T-helper 1 cell treated with Interleukin-12 subunit alpha and Interleukin-12 subunit beta and Interleukin-4 antibody, amounts not matched to agents 30 μg/mL and 1 μg/mL, for 36 hours (primary cell): ENCODE measurements at regions not wholly inside any gene's neighbourhood (a gene's known extent, or its start where the extent isn't known, plus 50 kb on each side); places are given as distances from the start of the nearest gene placed in this dataset.

Source experiments
- H3K27ac Mint-ChIP-seq: one replicate; pipeline ENCODE4 v1.8.0; 2021; ENCODE audit warnings: mild to moderate bottlenecking, mixed read lengths
- H3K27me3 Mint-ChIP-seq: one replicate; pipeline ENCODE4 v1.8.0; 2021; ENCODE audit warnings: low read depth, mixed read lengths
- H3K36me3 Mint-ChIP-seq: one replicate; pipeline ENCODE4 v1.8.0; 2021; ENCODE audit warnings: low read depth, mixed read lengths
- H3K4me1 Mint-ChIP-seq: one replicate; pipeline ENCODE4 v1.8.0; 2021; ENCODE audit warnings: low read depth, mixed read lengths
- H3K4me3 Mint-ChIP-seq: one replicate; pipeline ENCODE4 v1.8.0; 2021; ENCODE audit warnings: mild to moderate bottlenecking, moderate library complexity, mixed read lengths
- H3K9me3 Mint-ChIP-seq: one replicate; pipeline ENCODE4 v1.8.0; 2021; ENCODE audit warnings: mixed read lengths

DNA sequence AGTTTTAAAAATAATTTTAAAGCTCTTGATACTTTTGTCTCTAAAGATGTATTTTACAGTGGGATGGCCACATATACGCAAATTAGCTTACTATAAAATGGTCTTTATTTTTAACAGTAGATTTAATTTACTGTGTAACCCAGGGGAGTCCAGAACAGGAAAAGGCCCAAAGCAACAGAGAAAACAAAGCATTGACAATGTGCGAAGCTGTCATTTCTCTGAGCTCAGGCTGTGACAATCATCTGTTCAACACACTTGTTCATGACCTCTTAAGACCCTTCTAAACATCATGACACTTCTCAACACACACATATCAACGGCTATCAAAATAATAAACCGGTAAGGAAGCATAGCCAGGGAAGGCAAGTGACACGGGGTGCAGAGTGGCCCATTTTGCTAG, 499.6 kb upstream of the MPDZ start:
- no peaks in the 10 kb centered on the region for H3K4me1 Mint-ChIP-seq
- H3K27ac Mint-ChIP-seq, result no peak overlapping the region
- no peak overlapping the region for H3K4me3 Mint-ChIP-seq
- H3K36me3 Mint-ChIP-seq, result no peaks in the 10 kb centered on the region
- H3K27me3 Mint-ChIP-seq, result no peaks in the 10 kb centered on the region
- peaks cover 10% of the 10 kb centered on the region for H3K9me3 Mint-ChIP-seq

DNA sequence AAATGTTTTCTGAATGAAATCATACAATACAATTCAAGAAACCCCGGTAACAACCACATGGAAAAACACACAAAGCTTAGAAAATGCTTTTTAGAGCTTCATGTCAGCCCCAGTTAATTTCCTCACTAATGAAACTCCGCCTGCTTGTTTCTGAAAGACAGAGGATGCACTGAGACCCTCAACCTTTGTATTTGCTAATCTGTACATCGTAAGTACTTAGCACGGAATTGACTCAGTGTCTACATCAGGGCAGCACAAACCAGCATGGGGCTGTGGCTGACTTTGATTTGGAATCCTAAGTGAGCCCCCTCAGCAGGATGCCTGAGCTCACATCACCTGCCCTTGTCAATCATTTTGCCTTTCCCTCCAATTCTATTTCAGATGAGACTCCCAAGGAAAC, 499.1 kb upstream of the MPDZ start:
- H3K4me3 Mint-ChIP-seq, result no peak overlapping the region
- no peaks in the 10 kb centered on the region for H3K36me3 Mint-ChIP-seq
- H3K27ac Mint-ChIP-seq, result no peak overlapping the region
- no peaks in the 10 kb centered on the region for H3K4me1 Mint-ChIP-seq
- peaks cover 10% of the 10 kb centered on the region for H3K9me3 Mint-ChIP-seq
- H3K27me3 Mint-ChIP-seq, result no peaks in the 10 kb centered on the region

DNA sequence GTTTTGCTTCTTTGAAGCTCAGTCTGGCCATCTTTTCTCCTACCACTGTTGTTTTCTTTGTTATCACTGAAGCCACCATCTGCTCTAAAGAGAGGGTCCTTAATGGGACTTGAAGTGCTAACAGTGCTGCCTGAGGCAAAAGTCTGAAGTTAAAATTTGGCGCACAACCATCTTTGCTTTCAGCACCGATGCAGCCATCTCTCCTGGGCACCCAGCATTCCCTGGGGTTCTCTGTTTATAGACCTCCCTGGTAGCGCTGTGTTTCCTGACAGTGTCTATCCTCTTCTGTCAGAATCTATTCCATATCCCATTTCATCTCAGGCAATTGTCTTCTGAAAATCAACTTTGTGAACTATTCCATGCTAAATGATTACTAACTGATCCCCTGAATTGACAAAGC, 491.5 kb upstream of the MPDZ start:
- no peak overlapping the region for H3K4me3 Mint-ChIP-seq
- H3K9me3 Mint-ChIP-seq, result peaks cover 6% of the 10 kb centered on the region
- H3K27ac Mint-ChIP-seq, result no peak overlapping the region
- no peaks in the 10 kb centered on the region for H3K4me1 Mint-ChIP-seq
- no peaks in the 10 kb centered on the region for H3K36me3 Mint-ChIP-seq
- H3K27me3 Mint-ChIP-seq, result no peaks in the 10 kb centered on the region

DNA sequence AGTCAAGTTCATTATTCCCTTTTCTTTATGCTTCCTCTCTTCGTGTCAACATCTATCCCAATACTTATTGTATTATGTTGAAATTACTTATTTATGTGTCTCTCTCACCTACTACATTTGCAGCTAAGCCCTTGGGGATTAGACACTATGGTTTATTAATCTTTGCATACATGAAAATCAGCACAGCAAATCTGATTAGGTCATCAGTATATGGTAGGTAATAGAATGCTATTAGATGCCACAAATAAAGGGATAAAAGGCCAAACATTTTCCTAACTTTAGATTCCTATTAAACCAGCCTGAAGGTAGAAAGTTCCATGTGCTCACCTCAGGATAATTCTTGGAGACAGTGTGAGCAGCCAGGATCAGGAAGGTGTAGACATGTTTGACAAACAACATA, 490.1 kb upstream of the MPDZ start:
- H3K27me3 Mint-ChIP-seq, result no peaks in the 10 kb centered on the region
- no peak overlapping the region for H3K4me3 Mint-ChIP-seq
- no peaks in the 10 kb centered on the region for H3K36me3 Mint-ChIP-seq
- H3K27ac Mint-ChIP-seq, result no peak overlapping the region
- no peaks in the 10 kb centered on the region for H3K4me1 Mint-ChIP-seq
- H3K9me3 Mint-ChIP-seq, result peaks cover 6% of the 10 kb centered on the region

DNA sequence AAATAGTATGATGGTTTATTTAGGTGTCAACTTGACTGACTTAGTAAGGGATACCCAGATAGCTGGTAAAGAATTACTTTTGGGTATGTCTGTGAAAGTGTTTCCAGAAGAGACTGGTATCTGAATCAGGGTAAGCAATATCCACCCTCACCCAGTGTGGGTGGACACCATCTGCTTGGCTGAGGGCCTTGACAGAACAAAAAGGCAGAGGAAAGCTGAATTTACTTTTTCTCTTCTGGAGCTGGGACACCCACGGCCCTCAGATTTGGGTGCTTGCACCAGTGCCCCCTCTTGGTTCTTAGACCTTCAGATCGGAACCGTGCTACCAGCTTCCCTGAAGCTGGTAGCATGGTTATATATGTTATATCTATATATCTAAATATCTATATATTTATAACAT, 489.5 kb upstream of the MPDZ start:
- Mint-ChIP-seq H3K9me3 (no peaks in the 10 kb centered on the region), H3K27ac (no peak overlapping the region), H3K36me3 (no peaks in the 10 kb centered on the region), H3K4me1 (no peaks in the 10 kb centered on the region), H3K27me3 (no peaks in the 10 kb centered on the region), H3K4me3 (no peak overlapping the region)

DNA sequence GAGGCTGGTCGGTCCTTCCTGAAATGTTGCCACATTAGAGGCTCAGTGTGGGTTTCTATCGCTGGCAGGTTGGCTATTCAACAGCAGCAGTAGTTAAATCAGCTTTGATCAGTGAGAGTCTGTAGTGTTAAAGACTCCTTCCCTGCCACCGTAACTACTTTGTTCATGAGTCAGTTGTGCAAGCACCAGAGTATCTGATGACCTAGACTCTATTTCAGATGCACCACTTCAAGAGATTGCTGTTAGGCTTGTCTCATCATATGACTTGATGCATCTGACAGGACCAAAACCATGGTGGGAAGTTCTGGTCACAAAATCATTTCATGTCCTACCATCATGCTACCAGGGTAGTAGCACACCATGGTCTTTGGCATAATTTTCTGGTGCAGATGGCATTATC, 482.7 kb upstream of the MPDZ start:
- no peaks in the 10 kb centered on the region for H3K27me3 Mint-ChIP-seq

DNA sequence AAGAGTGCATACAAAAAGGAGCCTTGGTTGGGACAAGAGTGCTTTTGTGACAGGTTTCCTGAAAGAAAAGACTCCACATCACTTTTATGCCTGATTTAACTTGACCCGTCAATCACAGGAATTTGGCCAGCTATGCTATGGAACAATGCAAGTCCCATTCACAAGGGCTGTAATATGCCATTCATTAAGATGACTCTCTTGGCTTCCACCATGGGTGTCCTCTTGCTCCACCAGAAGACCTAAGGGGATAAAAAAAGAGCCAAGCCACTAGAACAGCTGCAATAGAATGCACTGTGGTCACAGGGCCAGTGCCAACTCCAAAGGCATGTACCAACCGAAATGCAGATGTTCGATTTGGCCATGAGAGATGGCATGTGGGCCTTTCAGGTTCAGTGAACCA, 480.1 kb upstream of the MPDZ start:
- H3K27ac Mint-ChIP-seq, result no peak overlapping the region
- peaks cover 12% of the 10 kb centered on the region for H3K9me3 Mint-ChIP-seq
- no peaks in the 10 kb centered on the region for H3K36me3 Mint-ChIP-seq
- H3K4me1 Mint-ChIP-seq, result no peaks in the 10 kb centered on the region
- no peak overlapping the region for H3K4me3 Mint-ChIP-seq
- H3K27me3 Mint-ChIP-seq, result no peaks in the 10 kb centered on the region

More for the DNA sequence above, 482.7 kb upstream of the MPDZ start:
- peaks cover 4% of the 10 kb centered on the region for H3K9me3 Mint-ChIP-seq
- H3K4me3 Mint-ChIP-seq, result no peak overlapping the region
- H3K36me3 Mint-ChIP-seq, result no peaks in the 10 kb centered on the region
- H3K4me1 Mint-ChIP-seq, result no peaks in the 10 kb centered on the region
- no peak overlapping the region for H3K27ac Mint-ChIP-seq

DNA sequence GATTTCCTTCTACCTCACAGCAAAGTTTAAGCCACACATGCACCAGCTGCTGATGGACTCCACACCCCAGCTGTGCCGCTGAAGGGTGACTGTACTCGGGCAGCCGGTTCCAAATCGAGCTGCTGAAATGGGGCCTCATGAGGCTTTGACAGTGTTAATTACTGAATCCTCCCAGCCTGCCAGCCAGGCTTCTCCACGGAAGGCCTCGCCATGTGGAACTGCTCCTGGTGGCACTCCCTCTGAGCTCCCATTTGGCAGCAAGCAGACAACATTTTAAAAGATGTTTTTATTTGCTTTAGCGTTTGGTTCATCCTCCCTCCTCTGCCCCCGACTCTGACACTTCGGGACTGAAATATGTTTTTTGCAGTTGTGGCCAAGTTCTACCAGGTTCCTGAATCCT, 479.4 kb upstream of the MPDZ start:
- no peaks in the 10 kb centered on the region for H3K36me3 Mint-ChIP-seq
- H3K4me3 Mint-ChIP-seq, result no peak overlapping the region
- H3K4me1 Mint-ChIP-seq, result no peaks in the 10 kb centered on the region
- H3K9me3 Mint-ChIP-seq, result peaks cover 12% of the 10 kb centered on the region
- H3K27ac Mint-ChIP-seq, result no peak overlapping the region
- H3K27me3 Mint-ChIP-seq, result no peaks in the 10 kb centered on the region

DNA sequence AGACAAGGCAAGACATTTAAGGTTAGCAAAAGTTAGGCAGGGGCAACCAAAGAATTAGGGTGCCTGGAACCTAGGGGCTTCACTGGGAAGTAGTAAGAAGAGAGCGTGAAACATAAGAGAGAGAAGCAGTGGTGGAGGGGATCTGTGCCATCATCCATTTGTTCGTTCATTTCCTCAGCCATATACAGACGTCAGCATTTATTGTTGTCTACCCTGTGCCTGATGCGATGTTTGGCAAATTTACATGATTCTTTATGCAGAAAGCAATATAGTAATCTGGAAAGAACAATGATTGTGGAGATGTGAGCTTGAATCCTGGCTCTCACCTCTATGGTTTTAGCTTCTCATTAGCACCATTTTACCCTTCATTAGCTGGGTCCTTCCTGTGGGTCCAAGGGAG, 477.5 kb upstream of the MPDZ start:
- Mint-ChIP-seq H3K36me3 (no peaks in the 10 kb centered on the region), H3K9me3 (peaks cover 22% of the 10 kb centered on the region), H3K4me1 (no peaks in the 10 kb centered on the region), H3K4me3 (no peak overlapping the region), H3K27me3 (no peaks in the 10 kb centered on the region), H3K27ac (no peak overlapping the region)

DNA sequence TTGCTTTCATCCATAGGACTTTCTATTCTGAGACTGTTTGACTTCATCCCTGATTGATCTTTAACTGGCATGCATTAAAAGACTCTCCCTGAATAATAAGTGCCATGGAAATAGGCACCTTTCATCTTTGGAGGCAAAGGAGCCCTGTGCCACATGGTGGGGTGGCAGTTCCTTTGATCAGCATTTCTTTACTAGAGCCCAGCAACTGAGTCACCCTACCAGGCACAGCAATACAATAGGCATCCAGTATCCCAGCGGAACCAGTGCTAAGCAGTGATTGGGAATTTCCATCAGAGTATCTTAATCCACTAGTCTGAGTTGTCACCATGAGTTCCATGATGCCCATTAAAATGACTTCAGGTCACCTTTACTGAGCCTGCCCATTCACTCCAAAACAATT, 476.1 kb upstream of the MPDZ start:
- Mint-ChIP-seq H3K27me3 (no peaks in the 10 kb centered on the region), H3K9me3 (peaks cover 22% of the 10 kb centered on the region), H3K27ac (no peak overlapping the region), H3K4me3 (no peak overlapping the region), H3K4me1 (no peaks in the 10 kb centered on the region), H3K36me3 (no peaks in the 10 kb centered on the region)

DNA sequence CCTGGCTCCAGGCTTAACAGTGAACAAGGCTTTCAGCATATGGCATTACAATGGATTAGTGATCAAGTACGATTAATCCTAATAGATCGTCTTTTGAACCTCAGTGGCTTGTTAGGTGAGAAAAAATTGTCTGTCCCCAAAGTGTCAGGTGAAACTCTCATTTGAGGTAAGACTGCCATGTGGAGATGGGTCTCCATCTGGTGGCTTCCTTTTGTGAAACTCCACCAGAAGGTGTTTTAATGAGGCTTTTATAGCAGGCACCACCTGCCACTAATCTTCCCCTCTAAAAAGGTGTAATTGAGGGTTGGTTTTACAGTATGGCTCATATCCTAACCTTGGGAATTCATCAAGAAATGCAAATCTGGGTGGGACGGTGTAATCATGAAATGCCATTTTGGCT, 471.1 kb upstream of the MPDZ start:
- Mint-ChIP-seq H3K27me3 (no peaks in the 10 kb centered on the region), H3K4me1 (no peaks in the 10 kb centered on the region), H3K27ac (no peak overlapping the region), H3K9me3 (peaks cover 25% of the 10 kb centered on the region), H3K4me3 (no peak overlapping the region), H3K36me3 (no peaks in the 10 kb centered on the region)

DNA sequence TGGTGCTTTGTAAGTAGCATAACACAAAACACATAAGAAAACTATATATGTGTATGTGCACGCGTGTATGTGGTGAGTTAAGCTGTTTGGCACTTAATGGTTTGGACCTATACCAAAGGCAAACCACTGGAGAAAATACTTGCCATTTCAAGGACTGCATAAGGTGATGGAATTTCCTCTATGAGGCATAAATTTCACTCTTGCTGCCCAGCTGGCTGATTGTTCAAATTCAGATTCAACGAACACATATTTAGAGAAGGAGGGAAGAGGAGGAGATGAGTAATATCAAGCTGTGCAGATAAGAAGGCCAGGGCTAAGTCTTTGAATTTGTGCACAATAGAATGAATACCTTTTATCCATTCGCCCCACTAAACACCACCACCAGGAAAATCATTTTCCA, 470.6 kb upstream of the MPDZ start:
- H3K4me3 Mint-ChIP-seq, result no peak overlapping the region
- H3K27me3 Mint-ChIP-seq, result no peaks in the 10 kb centered on the region
- H3K9me3 Mint-ChIP-seq, result peaks cover 25% of the 10 kb centered on the region
- H3K4me1 Mint-ChIP-seq, result no peaks in the 10 kb centered on the region
- no peak overlapping the region for H3K27ac Mint-ChIP-seq
- H3K36me3 Mint-ChIP-seq, result no peaks in the 10 kb centered on the region

DNA sequence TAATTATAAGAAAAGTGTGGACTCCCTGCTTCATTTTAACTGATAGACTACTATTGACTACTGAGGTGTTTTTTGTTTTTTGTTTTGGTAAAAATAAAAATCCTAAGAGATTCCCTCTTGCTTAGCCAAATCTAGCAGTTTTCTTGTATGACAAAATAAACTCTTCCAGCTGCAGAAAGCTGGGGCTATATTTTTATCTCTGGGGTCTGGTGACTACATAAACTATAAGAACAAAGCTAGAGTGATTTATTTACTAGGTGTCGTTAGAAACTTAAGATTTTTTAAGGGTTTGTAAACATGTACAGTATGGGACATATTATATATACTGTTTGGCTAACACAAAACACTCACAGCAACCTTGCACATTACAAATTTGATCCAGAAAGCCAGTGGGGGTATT, 467.4 kb upstream of the MPDZ start:
- H3K36me3 Mint-ChIP-seq, result no peaks in the 10 kb centered on the region
- H3K9me3 Mint-ChIP-seq, result peaks cover 15% of the 10 kb centered on the region
- H3K4me1 Mint-ChIP-seq, result no peaks in the 10 kb centered on the region
- H3K4me3 Mint-ChIP-seq, result no peak overlapping the region
- H3K27me3 Mint-ChIP-seq, result no peaks in the 10 kb centered on the region
- no peak overlapping the region for H3K27ac Mint-ChIP-seq

DNA sequence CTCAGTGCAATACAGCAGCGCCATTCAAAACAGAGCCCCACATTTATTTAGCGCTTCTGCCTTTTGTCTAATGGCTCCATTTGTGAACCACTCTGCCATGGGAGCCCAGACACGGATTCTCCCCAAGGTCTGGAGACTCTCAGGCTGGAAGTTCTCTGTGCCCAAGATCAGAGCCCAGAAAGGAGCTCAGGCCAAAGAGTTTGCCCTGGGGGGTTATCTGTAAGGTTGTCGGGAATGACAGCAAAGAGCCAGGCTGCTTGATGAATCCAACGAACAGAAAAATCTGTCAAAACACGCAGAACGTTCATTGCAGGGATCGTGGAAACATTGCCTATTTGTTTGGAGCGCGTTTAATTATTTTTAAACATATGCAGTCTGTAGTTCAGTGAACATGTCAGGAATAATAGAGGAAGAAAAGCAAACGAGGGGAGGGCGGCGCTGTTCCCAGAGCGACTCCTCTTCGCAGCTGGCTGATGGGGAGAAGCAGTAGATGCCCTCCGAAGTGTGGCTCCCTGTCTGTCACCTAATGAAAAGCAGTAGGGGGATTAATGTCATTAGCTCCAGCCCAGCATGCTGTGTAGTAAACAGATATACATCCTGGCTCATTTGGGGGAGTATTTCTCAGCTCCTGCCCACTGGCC, 464.9 kb upstream of the MPDZ start:
- H3K4me3 Mint-ChIP-seq, result no peak overlapping the region
- H3K36me3 Mint-ChIP-seq, result no peaks in the 10 kb centered on the region
- H3K27ac Mint-ChIP-seq, result no peak overlapping the region
- H3K27me3 Mint-ChIP-seq, result no peaks in the 10 kb centered on the region
- H3K9me3 Mint-ChIP-seq, result peaks cover 11% of the 10 kb centered on the region
- H3K4me1 Mint-ChIP-seq, result no peaks in the 10 kb centered on the region

DNA sequence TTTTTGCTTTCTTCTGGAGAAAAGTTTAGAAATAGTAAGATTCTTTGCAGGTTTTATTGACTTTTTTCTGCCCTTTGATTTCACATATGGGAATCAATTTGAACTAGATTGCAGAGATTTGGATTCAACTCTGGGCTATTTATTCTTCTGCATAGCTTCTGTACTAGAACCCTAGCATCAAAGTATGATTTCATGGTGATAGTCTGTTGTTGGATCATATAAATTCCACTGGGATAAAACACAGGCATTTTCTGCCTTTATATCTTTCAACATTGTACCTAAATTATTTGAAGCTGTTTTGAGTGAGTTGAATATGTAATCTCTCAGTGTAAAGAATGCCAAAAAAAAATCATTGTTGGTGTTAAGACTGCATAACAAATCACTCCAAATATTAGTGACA, 458.4 kb upstream of the MPDZ start:
- Mint-ChIP-seq H3K27ac (no peak overlapping the region), H3K36me3 (no peaks in the 10 kb centered on the region), H3K4me1 (no peaks in the 10 kb centered on the region), H3K27me3 (no peaks in the 10 kb centered on the region), H3K9me3 (peaks cover 10% of the 10 kb centered on the region), H3K4me3 (no peak overlapping the region)

DNA sequence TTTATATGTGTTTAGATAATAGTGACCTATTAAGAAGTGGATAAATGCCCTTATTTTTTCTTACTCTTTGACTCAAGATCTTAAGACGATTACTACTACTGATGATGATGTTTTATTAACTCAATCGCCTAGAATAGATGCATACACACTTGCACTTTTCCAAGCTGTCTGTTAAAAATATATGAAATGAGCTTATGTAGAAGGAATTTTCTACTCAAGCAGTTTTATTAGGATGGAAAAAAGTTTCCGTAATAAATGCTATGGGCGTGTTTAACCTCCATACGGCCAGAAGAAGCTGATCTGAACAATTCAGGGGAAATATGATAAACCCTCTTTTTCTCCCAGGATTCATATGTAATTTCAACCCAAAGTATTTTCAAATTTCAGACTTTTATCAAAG, 455.7 kb upstream of the MPDZ start:
- Mint-ChIP-seq H3K4me3 (no peak overlapping the region), H3K9me3 (peaks cover 12% of the 10 kb centered on the region), H3K36me3 (no peaks in the 10 kb centered on the region), H3K27ac (no peak overlapping the region), H3K4me1 (no peaks in the 10 kb centered on the region), H3K27me3 (no peaks in the 10 kb centered on the region)
